Body of pancreas (tissue), 4 donors: ENCODE measurements at regions not wholly inside any gene's neighbourhood (a gene's known extent, or its start where the extent isn't known, plus 50 kb on each side); places are given as distances from the start of the nearest gene placed in this dataset.
"Not testable (repeated sequence)": the region's sequence is repeated elsewhere in the genome, so short reads cannot be mapped to it uniquely, and the experiment has no call there.

ENCODE experiments used
- ATAC-seq: fragments of 150-250 bp; one replicate; pipeline ENCODE4 v1.9.1; 2016
- DNase-seq, 4 donors: peaks; one replicate each; pipeline ENCODE4 v3.0.0-alpha.2; 2019
- H3K27ac ChIP-seq, 4 donors: fragments of 200-600 bp; sonication (generic); 1 replicate in 3 of 4; 2 replicates in 1 of 4; pipeline versions ENCODE4 v1.5.1 to v1.6.1; 2016 to 2019; ENCODE audit warnings: mild to moderate bottlenecking in 1 of 4, mixed read lengths in 1 of 4, moderate library complexity in 1 of 4
- H3K27me3 ChIP-seq, 2 donors: fragments of 200-600 bp; sonication (generic); one replicate each; pipeline ENCODE4 v1.6.0; 2016; ENCODE audit warnings: mild to moderate bottlenecking in 1 of 2
- H3K36me3 ChIP-seq, 2 donors: fragments of 200-600 bp; sonication (generic); replicated peaks in 1 of 2; 2 replicates each; pipeline ENCODE4 v1.5.1; 2016; ENCODE audit warnings: low read depth in 2 of 2; ENCODE audit not compliant: insufficient read depth in 1 of 2
- H3K4me1 ChIP-seq: fragments of 200-600 bp; sonication (generic); one replicate; pipeline ENCODE4 v1.6.0; 2016
- H3K4me3 ChIP-seq, 2 donors: fragments of 200-600 bp; sonication (generic); 1 replicate in 1 of 2; 2 replicates in 1 of 2; pipeline ENCODE4 v1.5.1; 2016 to 2019
- H3K9me3 ChIP-seq, 3 donors: fragments of 200-600 bp; sonication (generic); 1 replicate in 2 of 3; 2 replicates in 1 of 3; pipeline ENCODE4 v1.5.1; 2016
- POLR2A ChIP-seq, 3 donors: fragments of 450-650 bp; IDR thresholded peaks; one replicate each; pipeline ENCODE4 v1.6.1; 2016; ENCODE audit warnings: antibody characterized with exemption in 3 of 3, mild to moderate bottlenecking in 2 of 3
- WGBS, 2 donors: methylation state at CpG; one replicate each; pipeline ENCODE4 v1.1.5; 2017; 5-methylcytosine and 5-hydroxymethylcytosine counted together
- intact Hi-C: fragments of 100-400 bp; cut with DNase I; formaldehyde crosslinking; loops from one replicate; pipeline ENCODE4 v1.15.1; 2023
- TF ChIP-seq, protein P1 (sequence below), 7 experiments: fragments of 450-650 bp in 4 of 7; fragments of 200-600 bp in 3 of 7; sonication (generic) in 3 of 7; IDR thresholded peaks; one replicate each; pipeline ENCODE4 v1.5.1; 2016 to 2019; ENCODE audit warnings: antibody characterized with exemption in 7 of 7

DNA sequence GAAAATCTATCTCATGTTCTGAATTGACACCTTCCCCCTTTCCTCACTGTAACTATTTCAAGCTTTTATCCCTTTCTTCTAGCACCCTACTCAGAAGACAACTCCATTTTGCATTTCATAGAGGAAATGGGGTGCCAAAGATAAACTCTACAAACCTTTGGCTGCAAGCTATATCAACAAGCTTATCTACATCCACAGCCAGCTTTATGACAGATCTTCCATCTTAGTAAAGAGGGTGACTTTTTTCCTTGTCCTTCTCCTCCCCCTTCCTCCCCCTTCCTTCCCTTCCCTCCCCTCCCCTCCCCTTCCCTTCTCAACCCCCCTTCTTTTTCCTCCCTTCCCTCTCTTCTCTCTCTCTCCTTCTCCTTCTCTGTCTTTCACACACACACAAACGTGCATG, 58.0 kb upstream of the OLIG3 start:
- intact Hi-C loops: no loop called here
- H3K4me3 ChIP-seq: no peak overlapping the region
- ATAC-seq (no peak), DNase-seq (no peak)
- no peak overlapping the region for H3K27ac ChIP-seq
- H3K36me3 ChIP-seq: no peaks in the 10 kb centered on the region
- H3K4me1 ChIP-seq: no peaks in the 10 kb centered on the region
- TF ChIP-seq POLR2A (IDR thresholded peaks at IDR 0.05): no peak
- TF ChIP-seq, protein P1, sequence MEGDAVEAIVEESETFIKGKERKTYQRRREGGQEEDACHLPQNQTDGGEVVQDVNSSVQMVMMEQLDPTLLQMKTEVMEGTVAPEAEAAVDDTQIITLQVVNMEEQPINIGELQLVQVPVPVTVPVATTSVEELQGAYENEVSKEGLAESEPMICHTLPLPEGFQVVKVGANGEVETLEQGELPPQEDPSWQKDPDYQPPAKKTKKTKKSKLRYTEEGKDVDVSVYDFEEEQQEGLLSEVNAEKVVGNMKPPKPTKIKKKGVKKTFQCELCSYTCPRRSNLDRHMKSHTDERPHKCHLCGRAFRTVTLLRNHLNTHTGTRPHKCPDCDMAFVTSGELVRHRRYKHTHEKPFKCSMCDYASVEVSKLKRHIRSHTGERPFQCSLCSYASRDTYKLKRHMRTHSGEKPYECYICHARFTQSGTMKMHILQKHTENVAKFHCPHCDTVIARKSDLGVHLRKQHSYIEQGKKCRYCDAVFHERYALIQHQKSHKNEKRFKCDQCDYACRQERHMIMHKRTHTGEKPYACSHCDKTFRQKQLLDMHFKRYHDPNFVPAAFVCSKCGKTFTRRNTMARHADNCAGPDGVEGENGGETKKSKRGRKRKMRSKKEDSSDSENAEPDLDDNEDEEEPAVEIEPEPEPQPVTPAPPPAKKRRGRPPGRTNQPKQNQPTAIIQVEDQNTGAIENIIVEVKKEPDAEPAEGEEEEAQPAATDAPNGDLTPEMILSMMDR (IDR thresholded peaks at IDR 0.05): no peak
- no peaks in the 10 kb centered on the region for H3K27me3 ChIP-seq
- 44 to 50% methylated on average over 1 of the region's 1 CpG for WGBS, 2 donors
- no peaks in the 10 kb centered on the region for H3K9me3 ChIP-seq

DNA sequence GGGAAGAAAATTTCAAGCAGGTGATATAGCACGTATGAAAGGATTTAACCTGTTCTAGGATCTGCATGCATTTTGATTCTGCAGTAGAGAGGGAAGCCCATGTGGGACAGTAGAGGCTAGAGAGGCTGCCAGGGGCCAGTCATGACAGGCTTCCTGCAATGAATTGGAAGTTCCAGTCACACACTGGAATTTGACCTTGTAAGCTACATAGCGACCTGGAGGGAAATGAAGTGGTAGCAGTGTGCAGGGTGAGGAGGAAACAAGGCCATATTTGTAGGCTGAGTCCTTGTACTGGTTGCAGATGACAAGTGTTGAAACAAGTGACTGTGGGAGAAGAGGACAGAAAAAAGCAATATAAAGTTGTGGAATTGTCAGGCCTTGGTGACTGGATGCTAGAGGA, 58.6 kb upstream of the OLIG3 start:
- TF ChIP-seq, protein P1 (IDR thresholded peaks at IDR 0.05): no peak
- no peak for TF ChIP-seq POLR2A (IDR thresholded peaks at IDR 0.05)
- H3K4me3 ChIP-seq: no peak overlapping the region
- no peaks in the 10 kb centered on the region for H3K27me3 ChIP-seq
- WGBS, 2 donors: 38 to 47% methylated on average over 2 of the region's 2 CpGs
- ATAC-seq (no peak), DNase-seq (no peak)
- H3K36me3 ChIP-seq: no peaks in the 10 kb centered on the region
- H3K27ac ChIP-seq: no peak overlapping the region
- intact Hi-C loops: no loop called here
- no peaks in the 10 kb centered on the region for H3K9me3 ChIP-seq
- H3K4me1 ChIP-seq: no peaks in the 10 kb centered on the region

DNA sequence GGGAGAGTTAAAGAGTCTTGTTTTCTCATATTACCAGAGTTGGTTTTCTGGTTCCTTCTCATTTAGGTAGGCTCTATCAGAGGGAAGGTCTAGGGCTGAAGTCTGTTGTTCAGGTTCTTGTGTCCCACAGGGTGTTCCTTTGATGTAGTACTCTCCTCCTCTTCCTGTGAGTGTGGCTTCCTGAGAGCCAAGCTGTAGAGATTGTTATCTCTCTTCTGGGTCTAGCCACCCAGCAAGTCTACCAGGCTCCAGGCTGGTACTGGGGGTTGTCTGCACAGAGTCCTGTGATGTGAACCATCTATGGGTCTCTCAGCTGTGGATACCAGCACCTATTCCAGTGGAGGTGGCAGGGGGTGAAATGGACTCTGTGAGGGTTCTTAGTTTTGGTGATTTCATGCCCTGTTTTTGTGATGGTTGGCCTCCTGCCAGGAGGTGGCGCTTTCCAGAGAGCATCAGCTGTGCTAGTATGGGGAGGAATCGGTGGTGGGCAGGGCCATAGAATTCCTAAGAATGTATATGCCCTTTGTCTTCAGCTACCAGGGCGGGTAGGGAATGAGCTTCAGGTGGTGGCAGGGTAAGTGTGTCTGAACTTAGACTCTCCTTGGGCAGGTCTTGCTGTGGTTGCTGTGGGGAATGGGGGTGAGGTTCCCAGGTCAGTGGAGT, 65.5 kb upstream of the OLIG3 start:
- H3K9me3 ChIP-seq, H3K27me3 ChIP-seq, H3K4me3 ChIP-seq, H3K27ac ChIP-seq, H3K36me3 ChIP-seq, ATAC-seq, intact Hi-C loops, H3K4me1 ChIP-seq: not testable (repeated sequence)
- 91 to 94% methylated on average over 3 of the region's 3 CpGs for WGBS, 2 donors
- DNase-seq: peak in 1 of 4 donors; percentile 11

DNA sequence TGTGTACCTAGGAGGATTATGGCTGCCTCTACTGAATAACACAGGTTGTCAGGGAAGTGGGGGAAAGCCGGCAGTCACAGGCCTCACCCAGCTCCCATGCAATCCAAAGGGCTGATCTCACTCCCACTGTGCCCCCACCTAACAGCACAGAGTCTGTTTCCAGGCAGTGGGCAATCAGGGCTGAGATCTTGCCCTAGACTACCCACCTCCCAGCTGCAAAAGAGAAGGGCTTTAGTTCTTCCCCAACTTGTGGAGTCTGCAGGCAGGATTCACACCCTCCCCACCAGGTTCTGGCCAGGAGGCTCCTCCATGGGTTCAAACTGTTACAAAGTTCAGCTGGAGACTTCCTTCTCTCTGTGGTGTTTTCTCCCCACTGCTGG, 66.0 kb upstream of the OLIG3 start:
- Histone ChIP-seq H3K27ac (no peak overlapping the region), H3K9me3 (no peaks in the 10 kb centered on the region), H3K27me3 (no peaks in the 10 kb centered on the region), H3K4me3 (no peak overlapping the region), H3K36me3 (no peaks in the 10 kb centered on the region), H3K4me1 (no peaks in the 10 kb centered on the region)
- ATAC-seq (no peak), DNase-seq (no peak)
- no peak for TF ChIP-seq POLR2A (IDR thresholded peaks at IDR 0.05)
- TF ChIP-seq, protein P1 (IDR thresholded peaks at IDR 0.05): no peak
- intact Hi-C loops: no loop called here
- WGBS, 2 donors: 100% methylated on average over 1 of the region's 1 CpG; no CpG with 5 or more reads in 1 of the 2 donors

DNA sequence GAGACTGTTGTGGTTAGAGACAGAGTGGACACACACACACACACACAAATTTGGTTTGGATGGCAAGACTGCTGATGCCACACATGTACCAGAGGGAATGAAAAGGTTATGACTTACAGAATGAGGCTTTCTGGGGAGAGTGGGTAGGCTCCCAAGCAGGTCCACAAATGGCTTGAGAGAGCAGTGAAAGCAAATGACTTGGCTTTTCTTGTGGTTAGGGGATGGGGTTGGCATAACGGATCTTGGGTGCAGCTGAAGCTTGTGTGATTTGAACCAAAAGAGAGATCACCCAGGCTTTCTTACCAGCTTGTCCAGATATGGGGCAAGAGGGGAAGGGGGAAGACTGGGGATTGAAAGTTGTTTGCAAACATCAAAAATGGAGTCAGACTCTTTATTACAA, 73.9 kb upstream of the OLIG3 start:
- TF ChIP-seq, protein P1 (IDR thresholded peaks at IDR 0.05): no peak
- TF ChIP-seq POLR2A (IDR thresholded peaks at IDR 0.05): no peak
- no peaks in the 10 kb centered on the region for H3K27me3 ChIP-seq
- 69 to 100% methylated on average over 1 of the region's 1 CpG for WGBS, 2 donors
- ATAC-seq (no peak), DNase-seq (no peak)
- H3K4me3 ChIP-seq: no peak overlapping the region
- H3K4me1 ChIP-seq: peaks cover 5% of the 10 kb centered on the region
- H3K36me3 ChIP-seq: no peaks in the 10 kb centered on the region
- no peaks in the 10 kb centered on the region for H3K9me3 ChIP-seq
- intact Hi-C loops: no loop called here
- H3K27ac ChIP-seq: no peak overlapping the region
